Left renal pelvis (tissue), 4 donors: ENCODE measurements at regions not wholly inside any gene's neighbourhood (a gene's known extent, or its start where the extent isn't known, plus 50 kb on each side); places are given as distances from the start of the nearest gene placed in this dataset.

Experiments used
- DNase-seq, 4 donors: peaks; one replicate each; pipeline ENCODE4 v3.0.0-alpha.2; 2013; ENCODE audit warnings: low read depth in 4 of 4, low spot score in 3 of 4

- DNase-seq = no peak
Observed at GRCh38 chr1:50300297-50300696, 122.9 kb downstream of the DMRTA2 start.

DNA sequence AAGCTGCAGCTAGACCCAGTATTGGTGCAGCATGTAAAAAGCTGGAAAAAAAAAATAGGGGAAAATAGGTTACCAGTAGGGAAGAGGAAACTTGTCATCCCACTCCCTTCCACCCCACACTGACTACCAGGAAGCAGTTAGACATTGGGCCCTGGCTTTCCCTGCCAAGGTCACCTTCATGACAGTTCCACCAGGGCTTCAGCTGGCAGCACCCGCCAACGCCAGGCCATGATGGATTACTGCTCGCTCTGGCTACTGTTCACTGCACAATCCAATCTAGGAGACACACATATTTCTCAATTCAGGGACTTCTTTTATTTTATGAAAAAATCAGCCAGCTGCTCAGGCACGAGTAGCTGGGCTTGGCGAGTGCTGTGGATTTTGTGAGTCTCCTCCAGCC lies 127.7 kb downstream of the DMRTA2 start:
- DNase-seq = no peak

DNA sequence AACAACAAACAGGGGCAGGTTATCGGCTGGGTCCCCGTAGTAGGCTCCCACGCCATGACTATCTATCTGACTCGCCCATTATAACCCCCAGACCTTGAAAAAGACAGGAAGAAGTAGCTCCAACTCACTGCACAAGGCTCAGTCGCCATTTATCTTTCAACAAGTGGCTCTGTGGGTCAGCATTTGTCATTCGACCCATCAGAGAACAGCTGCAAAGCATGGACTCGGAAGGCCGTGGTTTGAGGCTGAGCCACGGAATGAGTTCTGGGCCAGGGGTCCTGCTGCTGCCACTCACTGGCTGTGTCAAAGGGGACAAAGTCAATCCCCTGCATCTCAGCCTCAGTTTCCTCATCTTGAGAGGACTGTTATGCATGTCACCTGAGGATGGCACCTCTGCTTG lies 131.0 kb downstream of the DMRTA2 start:
- no peak for DNase-seq

DNA sequence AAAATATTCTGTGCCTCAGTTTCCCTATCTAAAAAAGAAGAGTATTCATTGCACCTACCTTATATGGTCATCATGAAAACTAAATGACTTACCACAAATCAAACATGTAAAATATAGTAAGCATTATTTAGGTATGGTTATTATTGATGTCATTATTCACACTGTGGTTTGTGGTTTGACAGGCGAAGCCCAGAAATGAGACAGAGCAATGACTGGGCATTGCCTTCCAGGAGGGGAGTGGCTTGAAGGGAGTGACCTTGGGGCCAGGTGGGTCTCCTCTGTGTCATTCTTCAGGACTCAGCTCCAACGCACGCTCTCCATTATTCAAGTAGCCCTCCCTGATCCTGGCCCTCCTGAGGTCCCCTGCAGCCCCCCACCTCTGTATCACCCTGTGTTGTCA lies 133.7 kb downstream of the DMRTA2 start:
- no peak for DNase-seq

DNA sequence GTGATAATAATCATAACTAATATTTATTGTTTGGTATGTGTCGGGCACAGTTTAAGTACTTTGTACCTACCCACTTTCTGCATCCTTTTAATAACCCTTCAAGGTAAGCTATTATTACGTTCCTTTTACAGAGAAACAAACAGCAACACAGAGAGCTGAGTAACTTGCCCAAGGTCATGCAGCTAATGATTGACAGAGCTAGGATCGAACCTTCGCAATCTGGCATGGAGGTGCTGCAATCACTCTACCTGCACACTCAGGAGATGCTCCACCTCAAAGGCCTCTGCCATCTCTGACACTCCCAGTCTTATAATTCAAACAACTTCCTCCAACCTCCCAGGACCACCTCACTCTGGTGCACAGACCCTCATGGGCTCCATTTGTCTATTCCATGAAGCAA lies 137.2 kb downstream of the DMRTA2 start:
- DNase-seq = no peak

- DNase-seq = peak in 3 of 4 donors; percentile 45 to 52 (median 49)
Observed at GRCh38 chr1:50279622-50280330, 143.5 kb downstream of the DMRTA2 start.

GRCh38 chr1:50278961-50279360 lies 144.3 kb downstream of the DMRTA2 start:
- no peak for DNase-seq

DNA sequence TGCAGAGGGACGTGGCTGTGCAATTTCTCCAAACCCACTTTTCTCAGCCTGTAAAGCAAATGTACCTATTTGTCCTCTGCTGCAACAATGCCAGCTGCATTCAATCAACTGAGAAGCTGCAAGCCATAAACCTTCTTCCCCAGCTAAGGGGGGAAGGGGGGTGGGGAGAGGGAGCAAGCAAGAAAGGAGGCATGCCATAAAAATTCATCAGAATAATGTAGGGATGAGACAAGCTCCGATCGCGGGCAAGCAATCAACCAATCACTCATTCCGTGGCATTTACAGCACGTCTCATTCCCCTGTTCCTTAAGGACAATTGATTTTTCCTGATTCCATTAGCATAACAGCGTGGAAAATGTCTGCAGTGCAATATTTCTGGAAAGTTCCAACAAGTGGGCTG lies 144.8 kb downstream of the DMRTA2 start:
- DNase-seq = no peak

GRCh38 chr1:50275566-50275965 lies 147.7 kb downstream of the DMRTA2 start:
- DNase-seq = peak in 2 of 4 donors; percentile 29 to 54

- no peak for DNase-seq
Observed at GRCh38 chr1:50272912-50273311, 150.3 kb downstream of the DMRTA2 start.

GRCh38 chr1:50271968-50272578 lies 151.2 kb downstream of the DMRTA2 start:
- no peak for DNase-seq

DNA sequence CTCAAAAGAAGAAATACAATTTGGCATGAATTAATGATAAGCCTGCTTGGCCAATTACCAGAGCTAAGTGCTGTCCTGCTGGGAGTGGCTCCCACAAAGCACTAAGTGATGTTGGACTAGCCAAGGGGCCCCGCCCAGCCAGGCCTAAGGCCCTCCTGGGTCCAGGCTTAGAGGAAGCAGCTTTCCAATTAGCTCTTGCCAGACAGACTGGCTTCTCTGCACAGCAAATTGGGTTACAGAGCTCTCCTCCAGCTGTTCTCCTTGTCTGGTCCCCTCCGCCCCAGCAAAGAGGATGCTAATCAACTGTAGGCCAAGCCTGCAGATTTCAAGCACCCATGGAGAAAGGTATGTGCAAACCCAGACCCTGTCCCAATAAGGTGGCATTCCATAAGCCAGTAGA lies 151.9 kb downstream of the DMRTA2 start:
- no peak for DNase-seq

- no peak for DNase-seq
Observed at GRCh38 chr1:50270926-50271325, 152.3 kb downstream of the DMRTA2 start.

GRCh38 chr1:50268049-50268448 lies 155.2 kb downstream of the DMRTA2 start:
- peak in 2 of 4 donors; percentile 44 to 68 for DNase-seq

GRCh38 chr1:50266509-50266908 lies 156.7 kb downstream of the DMRTA2 start:
- DNase-seq = no peak

DNA sequence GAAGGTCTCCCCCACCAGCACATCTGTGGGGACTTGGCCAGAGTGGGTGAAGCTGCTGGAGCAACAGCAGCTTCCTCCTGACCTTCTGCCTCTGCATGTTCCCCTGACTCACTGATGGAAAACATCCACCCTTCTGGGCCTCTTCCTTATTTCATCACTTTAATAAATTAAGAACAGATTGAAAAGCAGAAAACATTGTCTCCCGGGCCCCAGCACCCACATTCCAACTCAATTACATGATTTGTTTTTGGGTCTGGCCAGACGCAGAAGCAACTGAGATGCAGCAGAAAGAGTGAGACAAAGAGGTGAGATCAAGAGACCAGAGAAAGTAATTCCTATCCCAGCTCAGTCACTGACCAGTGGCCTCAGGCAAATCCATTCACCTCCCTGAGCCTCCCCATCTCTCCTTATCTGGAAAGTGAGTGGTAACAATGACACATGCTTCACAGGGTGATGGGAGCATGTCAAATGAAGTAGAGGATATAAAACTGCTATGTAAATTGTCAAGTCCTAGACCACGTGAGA lies 157.1 kb downstream of the ELAVL4 start:
- DNase-seq = no peak

GRCh38 chr1:50264590-50264989 lies 155.9 kb downstream of the ELAVL4 start:
- no peak for DNase-seq

DNA sequence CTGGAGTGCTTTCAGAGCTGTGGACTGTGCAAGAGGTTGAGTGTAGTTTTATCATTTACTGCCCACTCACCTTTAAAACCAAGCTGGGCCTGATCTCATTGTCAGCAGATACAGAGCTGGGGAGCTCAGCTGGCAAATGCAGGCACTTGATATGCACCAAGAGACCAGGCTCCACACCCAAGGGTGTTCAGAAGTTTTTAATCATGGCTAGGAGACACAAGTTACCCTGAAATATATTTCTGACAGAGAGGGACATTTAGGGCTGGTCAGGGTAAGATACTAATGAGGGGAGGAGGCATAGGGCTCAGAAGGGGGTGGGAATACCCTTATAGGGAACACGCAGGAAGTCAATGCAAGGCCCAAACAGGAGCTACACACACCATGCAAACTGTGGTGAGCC lies 153.7 kb downstream of the ELAVL4 start:
- no peak for DNase-seq

GRCh38 chr1:50261951-50262350 lies 153.2 kb downstream of the ELAVL4 start:
- no peak for DNase-seq

DNA sequence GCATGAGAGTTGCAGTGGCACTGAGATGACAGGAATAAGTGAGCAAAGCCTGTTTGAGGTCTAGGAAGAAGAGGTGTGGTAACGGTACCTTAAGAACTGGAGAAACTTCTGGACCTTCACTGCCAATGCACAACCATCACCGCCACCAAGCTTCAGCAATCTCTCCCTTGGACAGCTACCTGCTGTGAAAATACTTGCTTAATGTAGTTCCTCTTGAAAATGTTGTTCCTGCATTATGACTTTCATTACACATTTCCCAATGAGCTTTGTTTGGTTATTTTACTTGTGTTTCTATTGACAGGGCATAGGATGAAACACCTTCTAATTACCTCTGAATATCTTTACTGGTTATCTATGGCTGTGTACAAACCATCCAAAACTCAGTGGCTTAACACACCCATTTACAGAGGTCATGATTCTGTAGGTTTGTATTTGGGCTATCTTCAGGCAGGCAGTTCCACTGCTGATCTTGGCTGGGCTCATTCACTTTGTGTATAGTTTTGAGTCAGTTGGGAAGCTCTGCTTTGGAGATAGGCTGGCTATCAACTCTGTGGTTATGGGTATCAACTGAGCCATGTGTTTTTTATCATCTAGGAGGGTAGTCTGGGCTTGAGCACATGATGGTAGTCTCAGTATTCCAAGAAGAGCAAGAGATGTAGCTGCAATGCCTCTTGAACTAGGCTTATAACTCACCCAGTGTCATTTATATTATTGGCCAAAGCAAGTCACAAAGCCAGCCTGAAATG lies 149.4 kb downstream of the ELAVL4 start:
- DNase-seq = no peak

- DNase-seq = no peak
Observed at GRCh38 chr1:50257029-50257428, 148.3 kb downstream of the ELAVL4 start.
